ENCODE measurements at regions not wholly inside any gene's neighbourhood (a gene's known extent, or its start where the extent isn't known, plus 50 kb on each side); places are given as distances from the start of the nearest gene placed in this dataset.

- H3K27me3 ChIP-seq = no peaks in the 10 kb centered on the region
- no peaks in the 10 kb centered on the region for H3K4me1 ChIP-seq
- intact Hi-C loops (cut with DNase I) = no loop called here
- H3K27ac ChIP-seq = no peak overlapping the region
- H3K36me3 ChIP-seq = no peaks in the 10 kb centered on the region
- no peak overlapping the region for H3K4me3 ChIP-seq
- ATAC-seq (no peak), DNase-seq (no peak)
- no peak for TF ChIP-seq CTCF (IDR thresholded peaks at IDR 0.05)
- no peaks in the 10 kb centered on the region for H3K9me3 ChIP-seq
Observed at GRCh38 chr16:64008131-64008530, 1113.7 kb downstream of the CDH11 start.

- Histone ChIP-seq H3K9me3 (no peaks in the 10 kb centered on the region), H3K27ac (no peak overlapping the region), H3K36me3 (no peaks in the 10 kb centered on the region), H3K4me3 (no peak overlapping the region), H3K4me1 (no peaks in the 10 kb centered on the region), H3K27me3 (no peaks in the 10 kb centered on the region)
- DNase-seq (no peak), ATAC-seq (no peak)
- no peak for TF ChIP-seq CTCF (IDR thresholded peaks at IDR 0.05)
- intact Hi-C loops (cut with DNase I) = no loop called here
Observed at GRCh38 chr16:64004116-64004515, 1117.7 kb downstream of the CDH11 start.

GRCh38 chr16:63995025-63995424, 1126.8 kb downstream of the CDH11 start:
- no peak overlapping the region for H3K4me3 ChIP-seq
- no peaks in the 10 kb centered on the region for H3K4me1 ChIP-seq
- TF ChIP-seq CTCF (IDR thresholded peaks at IDR 0.05) = no peak
- H3K27me3 ChIP-seq = no peaks in the 10 kb centered on the region
- DNase-seq (no peak), ATAC-seq (no peak)
- H3K9me3 ChIP-seq = no peaks in the 10 kb centered on the region
- intact Hi-C loops (cut with DNase I) = no loop called here
- no peak overlapping the region for H3K27ac ChIP-seq
- H3K36me3 ChIP-seq = no peaks in the 10 kb centered on the region

- no peaks in the 10 kb centered on the region for H3K9me3 ChIP-seq
- no peaks in the 10 kb centered on the region for H3K36me3 ChIP-seq
- intact Hi-C loops (cut with DNase I) = no loop called here
- DNase-seq (no peak), ATAC-seq (no peak)
- TF ChIP-seq CTCF (IDR thresholded peaks at IDR 0.05) = no peak
- H3K4me1 ChIP-seq = no peaks in the 10 kb centered on the region
- H3K27me3 ChIP-seq = no peaks in the 10 kb centered on the region
- no peak overlapping the region for H3K4me3 ChIP-seq
- H3K27ac ChIP-seq = no peak overlapping the region
Observed at GRCh38 chr16:63983401-63983800, 1138.5 kb downstream of the CDH11 start.

- Histone ChIP-seq H3K36me3 (no peaks in the 10 kb centered on the region), H3K4me3 (no peak overlapping the region), H3K9me3 (no peaks in the 10 kb centered on the region), H3K4me1 (no peaks in the 10 kb centered on the region), H3K27me3 (no peaks in the 10 kb centered on the region), H3K27ac (no peak overlapping the region)
- ATAC-seq (no peak), DNase-seq (no peak)
- TF ChIP-seq CTCF (IDR thresholded peaks at IDR 0.05) = no peak
- intact Hi-C loops (cut with DNase I) = no loop called here
Observed at GRCh38 chr16:63982741-63983140, 1139.1 kb downstream of the CDH11 start.

GRCh38 chr16:63982110-63982509, 1139.8 kb downstream of the CDH11 start:
- Histone ChIP-seq H3K27me3 (no peaks in the 10 kb centered on the region), H3K4me1 (no peaks in the 10 kb centered on the region), H3K27ac (no peak overlapping the region), H3K4me3 (no peak overlapping the region), H3K9me3 (no peaks in the 10 kb centered on the region), H3K36me3 (no peaks in the 10 kb centered on the region)
- no peak for TF ChIP-seq CTCF (IDR thresholded peaks at IDR 0.05)
- DNase-seq (no peak), ATAC-seq (no peak)
- intact Hi-C loops (cut with DNase I) = no loop called here

Data from upper lobe of right lung (tissue), 1 donor.